ENCODE measurements at regions not wholly inside any gene's neighbourhood (a gene's known extent, or its start where the extent isn't known, plus 50 kb on each side); places are given as distances from the start of the nearest gene placed in this dataset.

GRCh38 chr10:2463316-2463715 is 604.0 kb upstream of the PFKP start:
- peaks cover 14% of the 10 kb centered on the region for H3K9me3 Mint-ChIP-seq
- H3K4me3 Mint-ChIP-seq: no peak overlapping the region
- H3K4me1 Mint-ChIP-seq: no peaks in the 10 kb centered on the region
- H3K36me3 Mint-ChIP-seq: no peaks in the 10 kb centered on the region
- no peak overlapping the region for H3K27ac Mint-ChIP-seq
- DNase-seq (ENCODE audit: low spot score in 2 of 2) (no peak), ATAC-seq (no peak)

- Mint-ChIP-seq H3K4me1 (no peaks in the 10 kb centered on the region), H3K36me3 (no peaks in the 10 kb centered on the region), H3K9me3 (peaks cover 15% of the 10 kb centered on the region), H3K4me3 (no peak overlapping the region), H3K27ac (no peak overlapping the region)
- no peak for ATAC-seq
- no peak for DNase-seq (ENCODE audit: low spot score in 2 of 2)
Measured at GRCh38 chr10:2462581-2462980, 604.8 kb upstream of the PFKP start.

- Mint-ChIP-seq H3K4me3 (no peak overlapping the region), H3K4me1 (no peaks in the 10 kb centered on the region), H3K27ac (no peak overlapping the region), H3K36me3 (no peaks in the 10 kb centered on the region), H3K9me3 (peaks cover 15% of the 10 kb centered on the region)
- no peak for ATAC-seq
- no peak for DNase-seq (ENCODE audit: low spot score in 2 of 2)
Measured at GRCh38 chr10:2460812-2461211, 606.5 kb upstream of the PFKP start.

- no peak overlapping the region for H3K4me3 Mint-ChIP-seq
- peaks cover 10% of the 10 kb centered on the region for H3K9me3 Mint-ChIP-seq
- DNase-seq (ENCODE audit: low spot score in 2 of 2) (no peak), ATAC-seq (no peak)
- no peaks in the 10 kb centered on the region for H3K36me3 Mint-ChIP-seq
- H3K4me1 Mint-ChIP-seq: no peaks in the 10 kb centered on the region
- H3K27ac Mint-ChIP-seq: no peak overlapping the region
Measured at GRCh38 chr10:2459713-2460112, 607.6 kb upstream of the PFKP start.

- ATAC-seq (no peak), DNase-seq (ENCODE audit: low spot score in 2 of 2) (no peak)
- H3K4me1 Mint-ChIP-seq: no peaks in the 10 kb centered on the region
- H3K4me3 Mint-ChIP-seq: no peak overlapping the region
- H3K9me3 Mint-ChIP-seq: peaks cover 10% of the 10 kb centered on the region
- H3K27ac Mint-ChIP-seq: no peak overlapping the region
- H3K36me3 Mint-ChIP-seq: no peaks in the 10 kb centered on the region
Measured at GRCh38 chr10:2456834-2457233, 610.5 kb upstream of the PFKP start.

- peaks cover 3% of the 10 kb centered on the region for H3K9me3 Mint-ChIP-seq
Measured at GRCh38 chr10:2445370-2445769, 622.0 kb upstream of the PFKP start.

GRCh38 chr10:2439983-2440382 is 627.4 kb upstream of the PFKP start:
- peaks cover 3% of the 10 kb centered on the region for H3K9me3 Mint-ChIP-seq
- no peaks in the 10 kb centered on the region for H3K36me3 Mint-ChIP-seq

More at GRCh38 chr10:2445370-2445769, 622.0 kb upstream of the PFKP start:
- DNase-seq (ENCODE audit: low spot score in 2 of 2) (no peak), ATAC-seq (no peak)
- no peaks in the 10 kb centered on the region for H3K36me3 Mint-ChIP-seq
- H3K4me3 Mint-ChIP-seq: no peak overlapping the region
- no peaks in the 10 kb centered on the region for H3K4me1 Mint-ChIP-seq
- no peak overlapping the region for H3K27ac Mint-ChIP-seq

GRCh38 chr10:2439000-2439399 is 628.3 kb upstream of the PFKP start:
- Mint-ChIP-seq H3K36me3 (no peaks in the 10 kb centered on the region), H3K27ac (no peak overlapping the region), H3K4me1 (no peaks in the 10 kb centered on the region), H3K4me3 (no peak overlapping the region), H3K9me3 (peaks cover 3% of the 10 kb centered on the region)
- ATAC-seq (no peak), DNase-seq (ENCODE audit: low spot score in 2 of 2) (no peak)

More at GRCh38 chr10:2439983-2440382, 627.4 kb upstream of the PFKP start:
- no peak for ATAC-seq
- Mint-ChIP-seq H3K4me1 (no peaks in the 10 kb centered on the region), H3K4me3 (no peak overlapping the region), H3K27ac (no peak overlapping the region)
- DNase-seq (ENCODE audit: low spot score in 2 of 2): no peak

GRCh38 chr10:2438248-2438939 is 629.0 kb upstream of the PFKP start:
- Mint-ChIP-seq H3K36me3 (no peaks in the 10 kb centered on the region), H3K9me3 (no peaks in the 10 kb centered on the region), H3K4me3 (no peak overlapping the region), H3K27ac (no peak overlapping the region), H3K4me1 (no peaks in the 10 kb centered on the region)
- DNase-seq (ENCODE audit: low spot score in 2 of 2) (no peak), ATAC-seq (no peak)

- DNase-seq (ENCODE audit: low spot score in 2 of 2) (no peak), ATAC-seq (no peak)
- Mint-ChIP-seq H3K4me3 (no peak overlapping the region), H3K9me3 (no peaks in the 10 kb centered on the region), H3K27ac (no peak overlapping the region), H3K36me3 (no peaks in the 10 kb centered on the region), H3K4me1 (no peaks in the 10 kb centered on the region)
Measured at GRCh38 chr10:2436933-2437332, 630.4 kb upstream of the PFKP start.

- Mint-ChIP-seq H3K9me3 (peaks cover 5% of the 10 kb centered on the region), H3K4me1 (no peaks in the 10 kb centered on the region), H3K36me3 (no peaks in the 10 kb centered on the region), H3K27ac (no peak overlapping the region), H3K4me3 (no peak overlapping the region)
- DNase-seq (ENCODE audit: low spot score in 2 of 2) (no peak), ATAC-seq (no peak)
Measured at GRCh38 chr10:2431961-2432360, 635.4 kb upstream of the PFKP start.

- H3K27ac Mint-ChIP-seq: no peak overlapping the region
- ATAC-seq (no peak), DNase-seq (ENCODE audit: low spot score in 2 of 2) (no peak)
- no peaks in the 10 kb centered on the region for H3K4me1 Mint-ChIP-seq
- H3K9me3 Mint-ChIP-seq: peaks cover 6% of the 10 kb centered on the region
- H3K36me3 Mint-ChIP-seq: no peaks in the 10 kb centered on the region
- H3K4me3 Mint-ChIP-seq: no peak overlapping the region
Measured at GRCh38 chr10:2427412-2427811, 639.9 kb upstream of the PFKP start.

GRCh38 chr10:2425320-2425719 is 642.0 kb upstream of the PFKP start:
- no peak for ATAC-seq
- H3K27ac Mint-ChIP-seq: no peak overlapping the region
- H3K9me3 Mint-ChIP-seq: peaks cover 5% of the 10 kb centered on the region
- H3K4me3 Mint-ChIP-seq: no peak overlapping the region
- H3K36me3 Mint-ChIP-seq: no peaks in the 10 kb centered on the region
- DNase-seq (ENCODE audit: low spot score in 2 of 2): no peak
- H3K4me1 Mint-ChIP-seq: no peaks in the 10 kb centered on the region

- no peak overlapping the region for H3K4me3 Mint-ChIP-seq
- no peak overlapping the region for H3K27ac Mint-ChIP-seq
- H3K9me3 Mint-ChIP-seq: peaks cover 8% of the 10 kb centered on the region
- H3K36me3 Mint-ChIP-seq: no peaks in the 10 kb centered on the region
- H3K4me1 Mint-ChIP-seq: no peaks in the 10 kb centered on the region
- ATAC-seq (no peak), DNase-seq (ENCODE audit: low spot score in 2 of 2) (no peak)
Measured at GRCh38 chr10:2414562-2414961, 652.8 kb upstream of the PFKP start.

GRCh38 chr10:2414039-2414438 is 653.3 kb upstream of the PFKP start:
- ATAC-seq (no peak), DNase-seq (ENCODE audit: low spot score in 2 of 2) (no peak)
- H3K36me3 Mint-ChIP-seq: no peaks in the 10 kb centered on the region
- no peak overlapping the region for H3K27ac Mint-ChIP-seq
- H3K4me3 Mint-ChIP-seq: no peak overlapping the region
- peaks cover 8% of the 10 kb centered on the region for H3K9me3 Mint-ChIP-seq
- no peaks in the 10 kb centered on the region for H3K4me1 Mint-ChIP-seq

GRCh38 chr10:2410049-2410448 is 657.3 kb upstream of the PFKP start:
- no peak overlapping the region for H3K27ac Mint-ChIP-seq
- no peaks in the 10 kb centered on the region for H3K36me3 Mint-ChIP-seq
- no peaks in the 10 kb centered on the region for H3K4me1 Mint-ChIP-seq
- H3K4me3 Mint-ChIP-seq: no peak overlapping the region
- no peak for DNase-seq (ENCODE audit: low spot score in 2 of 2)
- ATAC-seq: no peak
- peaks cover 8% of the 10 kb centered on the region for H3K9me3 Mint-ChIP-seq

- Mint-ChIP-seq H3K9me3 (peaks cover 4% of the 10 kb centered on the region), H3K4me1 (no peaks in the 10 kb centered on the region), H3K36me3 (no peaks in the 10 kb centered on the region), H3K27ac (no peak overlapping the region), H3K4me3 (no peak overlapping the region)
- no peak for DNase-seq (ENCODE audit: low spot score in 2 of 2)
- no peak for ATAC-seq
Measured at GRCh38 chr10:2401459-2401858, 664.1 kb upstream of the ADARB2 start.

All from stimulated activated effector memory CD8-positive, alpha-beta T cell treated with anti-CD3 and anti-CD28 coated beads, Interleukin-12 subunit alpha, Interleukin-12 subunit beta, amount 100 ng/mL, for 72 hours (primary cell).